GM21619 (cell line): ENCODE measurements at regions not wholly inside any gene's neighbourhood (a gene's known extent, or its start where the extent isn't known, plus 50 kb on each side); places are given as distances from the start of the nearest gene placed in this dataset.

Source experiments
- ATAC-seq: cut with Tn5 transposase; IDR thresholded peaks from one replicate; pipeline ENCODE4 v1.9.1; 2021; ENCODE audit not compliant: unreplicated experiment

DNA sequence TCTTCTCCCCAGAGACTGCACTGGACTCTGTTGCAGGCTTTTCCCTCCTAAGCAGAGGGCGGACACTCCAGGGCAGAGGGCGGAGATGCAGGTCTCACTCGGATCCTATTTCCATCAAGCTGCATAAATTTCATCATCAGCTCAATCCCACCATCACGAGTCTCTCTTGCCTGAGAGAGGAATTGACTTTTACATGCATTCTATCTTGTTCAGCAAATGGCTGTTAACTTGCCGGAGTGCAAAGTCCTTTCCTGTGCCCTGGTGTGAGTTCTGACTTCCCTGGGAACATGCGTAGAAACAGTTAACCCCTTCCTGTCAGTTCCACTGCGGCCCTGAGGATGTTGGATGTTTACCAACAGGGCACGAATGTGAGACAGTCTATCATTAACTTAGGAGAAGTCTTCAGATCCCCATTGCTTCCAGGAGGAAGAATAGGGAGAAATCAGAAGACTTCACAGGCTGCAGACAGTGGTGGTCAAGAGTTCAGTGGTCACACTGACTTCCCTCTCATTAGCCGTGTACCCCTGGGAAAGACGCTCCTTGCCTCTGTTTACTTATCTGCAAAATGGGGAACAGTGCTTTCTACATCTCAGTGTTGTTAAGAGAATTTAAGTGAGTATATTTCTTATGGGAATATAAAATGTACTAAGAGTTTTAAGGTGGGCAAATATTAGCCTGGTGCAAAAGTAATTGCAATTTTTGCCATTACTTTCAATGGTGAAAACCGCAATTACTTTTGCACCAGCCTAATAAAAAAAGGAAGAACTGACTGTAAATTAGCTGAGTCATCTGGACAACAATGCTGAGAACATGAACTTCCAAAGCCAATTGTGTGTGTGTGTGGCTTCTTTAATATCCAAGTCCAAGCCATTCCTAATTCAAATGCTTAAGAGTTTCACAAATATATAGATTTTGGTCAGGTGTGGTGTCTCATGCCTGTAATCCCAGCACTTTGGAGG lies 248.0 kb downstream of the DRD1 start:
- no peak for ATAC-seq

DNA sequence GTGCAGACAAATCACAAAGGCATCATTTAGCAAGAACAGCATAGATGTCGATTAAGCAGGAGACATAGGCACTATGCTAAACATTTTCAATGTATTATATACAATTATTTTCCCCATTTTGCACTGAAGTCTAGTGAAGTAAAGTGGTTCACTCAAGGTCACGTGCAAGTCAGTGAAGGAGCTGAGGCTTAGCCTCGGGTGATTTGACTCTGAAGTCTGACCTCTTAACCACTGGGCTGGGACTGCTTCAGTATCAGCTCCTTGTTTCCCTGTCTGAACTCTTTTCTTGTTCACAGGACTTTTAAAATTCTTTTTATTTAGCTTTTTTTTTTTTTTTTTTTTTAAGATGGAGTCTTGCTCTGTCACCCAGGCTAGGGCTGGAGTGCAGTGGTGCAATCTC lies 262.7 kb downstream of the DRD1 start:
- no peak for ATAC-seq

DNA sequence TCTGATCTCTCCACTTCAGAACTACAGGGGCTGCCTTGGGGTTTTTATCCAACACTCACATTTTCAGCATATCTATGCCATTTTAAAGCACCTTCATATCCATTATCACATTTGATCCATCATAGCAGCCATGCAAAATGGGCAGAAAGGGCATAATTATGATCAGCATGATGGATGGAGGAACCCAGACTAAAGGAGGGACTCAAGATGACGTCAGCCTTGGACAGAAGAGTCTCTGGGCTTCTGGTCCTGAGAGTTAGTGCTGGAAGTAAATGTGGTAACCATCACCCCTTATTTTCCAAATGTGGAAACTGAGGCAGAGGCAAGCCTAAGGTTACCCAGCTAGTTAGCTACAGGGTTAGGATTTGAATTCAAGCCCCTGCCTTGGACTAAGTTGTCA lies 273.1 kb downstream of the DRD1 start:
- ATAC-seq = no peak

DNA sequence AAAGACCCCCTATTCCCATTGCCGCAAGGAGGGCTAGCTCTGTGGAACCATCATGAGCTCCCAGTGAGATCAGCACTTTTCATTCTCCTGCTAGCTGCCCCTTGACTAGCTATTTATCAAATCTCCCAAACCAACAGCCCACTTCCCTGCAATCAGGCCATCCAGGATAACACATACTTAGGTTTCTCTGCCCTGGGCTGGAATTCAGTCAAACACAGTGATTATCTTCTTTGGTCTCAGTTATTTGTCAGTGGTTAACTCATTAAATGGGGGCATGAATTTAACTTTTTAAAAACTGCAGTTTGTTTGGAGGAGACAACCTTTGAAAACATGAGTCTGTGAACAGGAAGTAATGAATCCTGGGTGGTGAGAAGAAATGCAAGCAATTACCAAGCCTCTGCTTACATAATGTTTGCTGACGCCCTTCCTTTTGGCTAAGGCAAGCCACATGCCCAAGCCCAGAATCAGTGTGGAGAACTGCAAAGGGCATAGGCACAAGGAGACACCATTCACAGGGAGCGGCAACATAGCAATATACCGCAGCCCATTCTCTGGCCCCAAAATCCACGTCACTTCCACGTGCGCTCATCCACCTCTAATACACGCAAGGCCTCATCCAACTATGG lies 275.0 kb downstream of the DRD1 start:
- ATAC-seq = no peak

DNA sequence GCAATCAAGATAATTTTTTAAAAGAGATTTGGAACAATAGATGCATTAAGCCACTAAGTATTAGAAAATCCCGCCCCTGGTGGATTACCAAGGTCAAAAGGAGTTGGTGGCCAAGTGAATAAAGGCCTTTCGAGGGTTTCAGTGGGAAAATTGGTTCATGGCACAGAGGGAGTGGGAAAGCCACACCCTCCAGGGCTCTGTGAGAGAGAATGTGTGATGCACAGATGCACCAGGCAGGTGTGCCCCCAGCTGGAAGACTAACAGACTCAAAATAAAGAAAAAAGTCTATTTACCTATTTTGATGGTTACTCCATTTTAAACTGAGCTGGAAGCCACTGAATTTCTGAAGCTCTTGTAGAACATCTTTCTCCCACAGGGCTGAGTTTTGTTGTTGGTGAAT lies 278.0 kb downstream of the DRD1 start:
- ATAC-seq = no peak

DNA sequence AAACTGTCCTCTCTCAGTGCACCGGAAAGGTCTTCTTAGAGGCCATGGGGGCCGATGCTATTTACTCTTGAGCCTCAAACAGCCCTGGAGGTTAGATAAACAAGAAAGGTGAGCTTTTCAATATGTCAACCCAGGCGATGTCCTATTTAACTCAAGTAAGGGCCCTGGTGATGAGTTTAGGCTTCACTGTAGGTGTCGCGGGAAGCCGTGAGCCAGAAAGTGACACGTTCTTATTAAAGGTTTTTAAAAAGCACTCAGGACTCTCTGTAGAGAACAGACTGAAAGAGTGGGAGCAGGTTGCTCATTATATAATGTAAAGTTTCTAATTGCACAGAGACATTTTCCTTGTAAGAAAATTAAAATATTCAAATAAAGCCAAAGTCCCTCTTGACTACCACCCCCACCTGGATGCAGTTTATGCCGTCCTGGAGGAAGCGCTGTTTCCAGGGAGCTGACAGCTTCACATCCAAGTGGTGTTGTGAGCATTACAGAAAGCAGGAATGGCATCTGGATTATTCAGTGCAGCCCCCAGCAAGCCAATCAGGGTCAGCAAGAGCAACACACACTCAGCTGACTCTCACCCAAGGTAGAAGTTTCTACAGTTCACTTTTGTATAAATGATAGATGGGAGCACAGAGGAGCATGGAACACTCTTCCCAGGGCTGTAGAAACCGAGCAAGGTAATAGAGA lies 280.3 kb downstream of the DRD1 start:
- ATAC-seq = no peak

DNA sequence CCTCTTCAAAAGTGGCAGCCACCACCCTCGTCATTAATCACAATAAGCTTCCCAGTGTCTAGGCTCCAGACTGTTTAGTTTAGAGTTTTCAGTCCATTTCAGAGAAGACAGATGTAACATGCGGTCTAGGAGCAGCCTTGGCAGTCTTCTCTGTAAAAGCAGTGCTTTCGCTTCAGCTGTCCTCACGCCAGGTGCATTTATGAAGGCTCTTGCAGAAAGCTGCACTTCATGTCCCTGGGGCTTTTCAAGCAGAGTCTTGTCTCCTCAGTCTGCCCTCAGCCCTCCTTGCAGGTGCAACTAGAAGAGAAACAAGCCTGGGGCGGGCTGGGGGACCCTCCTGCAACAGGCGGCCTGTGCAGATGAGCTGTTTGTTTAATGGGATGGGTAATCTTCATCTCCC lies 281.9 kb downstream of the DRD1 start:
- ATAC-seq = no peak

DNA sequence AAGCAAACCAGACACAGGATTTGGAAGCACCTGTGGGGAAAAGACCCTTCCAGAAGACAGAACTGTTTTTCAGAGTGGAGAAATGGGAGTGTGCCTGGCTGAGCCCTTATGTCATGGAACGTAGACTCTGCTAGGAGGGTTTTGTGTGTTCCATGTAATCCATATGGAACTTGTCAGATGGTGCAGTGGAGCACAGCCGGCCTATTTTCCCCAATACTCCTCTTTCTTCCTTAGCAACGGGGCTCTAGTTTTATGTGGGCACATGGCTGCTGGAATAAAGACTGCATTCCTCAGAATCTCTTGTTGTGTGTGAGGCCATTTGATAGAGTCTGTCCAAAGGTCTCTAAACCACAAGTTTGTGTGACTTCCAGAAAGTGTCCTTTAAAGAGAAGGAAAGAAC lies 284.0 kb downstream of the DRD1 start:
- ATAC-seq = no peak

DNA sequence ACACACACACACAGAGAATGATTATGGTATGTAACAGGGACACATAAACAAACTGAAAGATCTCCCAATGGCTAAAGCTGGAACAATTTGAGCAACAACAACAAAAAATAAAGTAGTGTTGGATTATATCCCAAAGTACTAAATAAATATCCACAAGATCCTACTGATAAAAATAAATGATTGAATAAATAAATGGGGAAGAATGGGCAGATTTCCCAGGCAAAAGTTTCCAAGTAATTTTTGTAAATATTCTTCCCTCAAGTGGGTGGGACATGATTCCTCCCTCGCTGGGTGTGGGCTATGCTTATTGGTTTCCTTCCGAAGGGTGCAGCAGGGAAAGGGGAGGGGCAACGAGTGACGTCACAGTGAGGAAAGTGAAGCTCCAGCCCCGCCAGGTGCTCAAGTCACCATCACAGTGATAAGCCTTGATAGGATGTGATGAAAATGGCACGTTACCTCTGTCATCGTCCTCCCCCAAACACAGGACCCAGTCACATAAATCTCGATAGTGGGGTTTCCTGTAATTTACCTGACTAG lies 295.3 kb downstream of the DRD1 start:
- ATAC-seq = no peak

DNA sequence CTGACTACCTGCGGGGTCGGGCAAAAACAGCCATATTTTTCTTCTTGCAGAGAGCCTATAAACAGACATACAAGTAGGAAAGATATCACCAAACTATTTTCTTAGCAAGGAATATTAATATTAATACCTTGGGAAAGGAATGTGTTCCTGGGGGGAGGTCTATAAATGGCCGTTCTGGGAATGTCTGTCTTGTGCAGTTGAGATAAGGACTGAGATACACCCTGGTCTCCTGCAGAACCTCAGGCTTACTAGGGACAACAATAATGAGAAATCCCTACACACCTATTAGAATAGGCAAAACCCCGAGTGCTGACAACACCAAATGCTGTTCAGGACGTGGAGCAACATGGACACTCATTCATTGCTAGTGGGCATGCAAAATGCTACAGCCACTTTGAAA lies 297.2 kb downstream of the DRD1 start:
- no peak for ATAC-seq

DNA sequence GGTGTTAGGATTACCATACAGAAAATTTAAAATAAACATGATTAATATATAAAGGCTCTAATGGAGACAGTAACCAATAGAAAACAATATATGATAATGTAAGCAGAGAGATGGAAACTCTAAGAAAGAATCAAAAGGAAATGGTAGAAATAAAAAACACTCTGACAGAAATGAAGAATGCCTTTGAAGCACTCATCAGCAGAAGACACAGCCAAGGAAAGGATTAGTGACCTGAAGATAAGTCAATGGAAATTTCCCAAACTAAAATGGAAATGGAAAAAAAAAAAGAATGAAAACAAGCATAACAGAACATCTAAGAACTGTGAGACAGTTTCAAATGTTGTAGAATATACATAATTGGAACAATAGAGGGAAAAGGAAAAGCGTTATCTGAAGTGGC lies 302.6 kb downstream of the DRD1 start:
- ATAC-seq = no peak

DNA sequence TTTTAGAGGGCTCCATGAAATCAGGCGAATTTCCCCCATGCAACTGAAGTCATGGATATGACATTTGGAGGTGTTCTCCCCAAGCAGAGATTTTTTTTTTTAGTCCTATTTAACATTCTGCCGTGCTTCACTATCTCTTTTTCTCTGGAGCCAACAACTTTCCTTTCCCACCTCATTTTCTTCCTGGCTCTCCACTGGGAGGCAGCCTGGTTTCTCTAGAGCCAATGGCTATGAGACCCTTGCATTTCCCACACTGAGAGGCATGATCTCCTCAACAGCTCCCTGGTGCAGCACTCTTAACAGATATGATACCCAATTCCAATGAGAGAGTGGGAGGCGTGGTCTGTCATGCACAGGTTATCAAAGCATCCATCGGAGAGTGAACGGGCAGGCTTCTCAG lies 310.8 kb downstream of the DRD1 start:
- ATAC-seq = no peak

DNA sequence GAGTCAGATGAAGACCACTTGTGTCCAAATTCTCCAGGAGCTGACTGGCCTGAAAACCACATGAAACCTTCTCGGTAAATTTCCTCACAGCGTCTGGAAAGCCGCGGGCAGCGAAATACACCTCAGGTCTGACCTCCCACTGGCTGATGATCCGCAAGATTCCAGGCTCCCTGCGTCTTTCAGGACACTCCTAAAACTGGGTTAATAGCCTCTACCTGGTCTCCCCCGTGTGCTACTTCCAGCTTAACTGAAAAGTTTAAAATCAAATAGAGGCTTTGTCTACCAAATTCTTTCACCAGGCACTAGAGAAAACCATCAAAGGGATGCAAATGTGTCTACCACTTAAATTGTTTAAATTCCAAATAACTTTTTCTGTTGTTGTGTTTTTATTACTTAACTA lies 312.6 kb downstream of the DRD1 start:
- no peak for ATAC-seq

DNA sequence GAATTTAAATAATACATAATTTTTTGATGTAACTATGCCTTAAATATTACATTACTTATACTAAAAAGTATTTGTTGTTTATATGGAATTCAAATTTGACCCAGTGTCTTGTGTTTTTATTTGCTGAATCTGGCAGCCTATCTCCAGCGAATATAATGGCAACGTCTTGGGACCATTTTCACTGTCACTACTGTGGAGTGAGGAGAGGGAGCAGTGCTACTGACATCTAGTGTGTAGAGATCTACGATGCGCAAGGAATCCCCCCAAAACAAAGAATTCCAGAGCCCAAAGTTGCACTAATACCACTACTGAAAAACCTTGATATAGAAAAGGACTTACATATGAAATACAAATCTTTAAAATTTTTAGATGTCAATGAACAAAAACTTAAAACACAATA lies 314.4 kb downstream of the DRD1 start:
- no peak for ATAC-seq

DNA sequence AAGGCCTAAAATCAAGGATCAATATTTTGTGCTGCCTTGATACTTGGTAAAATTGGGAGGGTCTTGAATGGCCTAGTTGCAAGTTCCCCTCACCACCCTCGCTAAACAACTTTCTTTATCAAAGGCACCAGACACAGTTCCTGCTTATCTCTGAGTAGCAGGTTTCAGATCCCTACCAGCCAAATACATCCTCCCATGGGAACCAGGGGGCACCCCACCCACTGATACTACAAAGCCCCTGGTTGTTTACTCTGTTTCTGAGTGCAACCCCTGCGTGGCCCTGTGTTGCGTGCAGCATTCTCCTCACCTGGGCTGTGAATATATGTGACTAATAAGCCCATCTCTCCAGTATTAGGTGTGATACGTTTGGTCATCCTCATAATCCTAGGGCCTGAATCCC lies 314.9 kb downstream of the DRD1 start:
- ATAC-seq = no peak

DNA sequence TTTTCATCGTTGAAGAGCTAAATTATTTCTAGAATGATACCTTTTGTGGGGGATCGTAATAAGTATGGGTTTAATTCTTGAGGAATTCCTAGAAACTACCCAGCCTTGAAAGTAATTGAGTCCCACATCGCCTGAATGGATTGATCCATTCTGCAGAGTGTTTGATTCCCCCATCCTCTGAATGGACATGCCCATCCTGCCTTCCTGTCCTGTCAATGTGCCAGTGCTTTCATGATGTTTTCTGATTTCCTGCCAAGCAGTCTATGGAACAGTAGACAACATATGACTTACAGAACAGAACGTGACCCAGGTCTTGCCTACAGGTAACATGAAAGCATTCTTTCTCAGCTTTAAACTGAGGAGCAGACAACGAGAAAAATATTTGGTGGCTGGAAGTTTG lies 319.2 kb downstream of the DRD1 start:
- ATAC-seq = no peak

DNA sequence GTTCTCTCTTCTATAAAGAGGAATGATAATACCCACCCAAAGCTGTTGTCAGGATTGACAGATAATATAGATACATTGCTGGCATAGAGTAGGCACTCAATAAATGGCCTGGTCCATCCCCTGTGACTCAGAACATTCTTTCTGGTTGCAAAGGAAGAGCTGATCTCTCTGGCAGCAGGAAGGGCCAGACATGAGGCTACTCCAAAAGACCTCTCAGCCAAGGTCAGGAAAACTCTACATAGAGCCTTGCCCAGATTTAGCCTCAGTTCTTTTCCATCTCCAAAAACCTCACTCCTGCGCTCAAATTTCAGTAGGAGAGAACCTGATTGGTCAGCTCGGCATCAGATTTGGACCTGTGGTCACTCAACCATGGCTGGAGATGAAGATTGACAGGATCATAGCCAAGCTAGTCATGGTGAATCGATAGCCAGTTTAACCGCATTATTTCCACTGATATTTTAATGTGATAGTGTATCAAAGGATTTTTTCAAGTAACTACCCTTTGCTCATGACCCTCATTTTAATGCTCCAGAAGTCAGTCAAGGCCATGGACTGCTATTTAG lies 319.6 kb downstream of the DRD1 start:
- no peak for ATAC-seq

DNA sequence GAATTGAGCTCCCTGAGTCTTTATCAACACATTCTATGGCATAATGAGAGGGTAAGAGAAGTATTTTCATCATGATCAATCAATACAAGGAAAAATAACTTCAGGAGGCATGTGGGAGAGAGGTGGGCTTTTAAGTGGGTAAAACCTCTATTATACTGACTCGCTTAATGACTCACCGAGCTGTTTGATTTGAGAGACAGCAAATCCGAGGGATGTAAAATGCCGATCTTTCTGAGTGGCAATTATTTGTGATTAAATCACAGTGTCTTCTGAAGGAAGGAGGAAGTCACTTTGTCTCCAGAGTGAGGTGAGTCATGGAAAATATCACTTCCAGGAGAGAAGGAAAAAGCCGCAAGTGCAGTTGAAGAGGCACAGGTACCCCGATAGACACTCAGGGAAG lies 320.4 kb downstream of the DRD1 start:
- ATAC-seq = no peak

DNA sequence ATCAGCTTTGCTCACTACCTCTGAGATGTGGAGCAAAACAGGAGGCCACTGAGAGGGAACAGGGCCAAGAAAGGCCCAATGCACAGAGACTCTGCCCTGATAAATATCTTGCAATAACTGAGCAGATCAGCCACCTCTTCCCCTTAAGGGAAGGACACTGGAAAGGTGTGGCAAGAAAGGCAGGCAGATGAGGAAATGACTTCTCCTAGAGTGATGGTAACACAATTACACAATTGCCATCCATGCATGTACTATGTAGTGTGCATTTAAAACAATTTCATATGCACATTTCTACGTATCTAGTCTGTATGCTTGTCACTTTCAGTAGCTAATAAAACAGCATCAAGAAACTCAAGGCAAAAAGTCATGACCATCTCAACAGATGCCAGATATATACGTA lies 322.5 kb downstream of the DRD1 start:
- ATAC-seq = no peak

DNA sequence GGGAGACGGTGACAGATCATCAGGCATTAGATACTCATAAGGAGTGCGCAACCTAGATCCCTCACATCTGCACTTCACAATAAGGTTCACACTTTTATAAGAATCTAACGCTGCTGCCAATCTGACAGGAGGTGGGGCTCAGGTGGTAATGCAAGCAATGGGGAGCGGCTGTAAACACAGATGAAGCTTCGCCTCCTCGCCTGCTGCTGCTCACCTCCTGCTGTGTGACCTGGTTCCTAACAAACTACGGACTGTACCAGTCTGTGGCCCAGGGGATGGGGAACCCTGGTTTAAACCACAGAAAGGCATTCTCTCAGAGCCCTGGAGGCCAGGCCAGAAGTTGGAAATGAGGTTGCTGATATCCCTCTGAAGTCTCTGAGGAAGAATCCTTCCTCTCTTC lies 323.6 kb downstream of the DRD1 start:
- no peak for ATAC-seq

DNA sequence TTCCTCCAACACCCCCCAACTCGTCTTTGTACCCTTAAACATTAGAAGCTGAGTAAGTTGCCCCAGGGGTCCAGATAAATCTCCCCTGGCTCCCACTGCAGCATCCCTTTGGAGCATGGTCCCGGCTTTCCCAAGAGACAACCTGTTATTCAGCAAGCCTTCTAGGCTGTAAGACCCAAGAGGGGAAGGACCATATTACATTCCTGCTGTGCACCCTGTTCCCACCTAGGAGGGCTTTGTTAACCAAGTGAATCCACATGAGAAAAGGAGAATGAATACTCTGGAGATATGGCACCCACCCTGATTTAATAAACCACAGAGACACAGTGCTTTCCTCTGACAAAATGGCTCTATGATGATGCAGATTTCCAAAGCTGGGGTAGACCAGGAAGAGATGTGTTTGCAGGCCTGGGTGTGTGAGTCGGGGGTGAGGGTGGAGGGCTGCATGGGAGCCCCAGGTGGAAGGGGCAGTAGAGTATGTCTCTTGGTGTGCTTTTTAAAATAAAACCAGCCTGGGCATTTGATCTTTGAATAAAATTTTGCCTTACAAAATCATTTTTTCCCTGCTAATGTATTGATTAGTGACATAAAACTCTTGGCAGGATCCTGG lies 325.2 kb downstream of the DRD1 start:
- no peak for ATAC-seq
